RCC 7860 (cell line): ENCODE measurements at regions not wholly inside any gene's neighbourhood (a gene's known extent, or its start where the extent isn't known, plus 50 kb on each side); places are given as distances from the start of the nearest gene placed in this dataset.
"Not testable (repeated sequence)": the region's sequence is repeated elsewhere in the genome, so short reads cannot be mapped to it uniquely, and the experiment has no call there.

Experiments used
- DNase-seq: peaks from one replicate; pipeline ENCODE4 v3.0.0-alpha.2; 2015; ENCODE audit warnings: low spot score
- FAIRE-seq: peaks from 2 replicates; lab custom pipeline; 2012; peaks lifted over from hg19 to GRCh38; lab: Jason Lieb, UNC

DNA sequence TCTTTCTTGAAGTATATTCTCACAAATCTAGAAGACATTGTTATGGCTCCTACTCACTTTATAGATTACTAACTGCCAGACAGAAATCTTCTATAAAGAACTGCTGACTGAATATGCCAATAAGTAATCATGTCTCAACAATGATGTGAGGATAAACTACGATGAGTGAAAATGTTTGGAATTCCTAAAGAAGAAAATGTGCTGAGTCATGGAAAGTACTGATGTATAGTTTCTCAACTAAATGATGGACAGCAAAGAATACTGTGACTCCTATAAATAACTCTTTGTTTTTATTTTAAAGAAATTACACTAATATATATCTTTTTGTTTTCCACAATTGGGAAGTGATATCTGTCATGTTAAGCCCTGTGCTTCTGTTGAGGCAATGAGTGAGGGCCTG, 232.9 kb downstream of the LNPK start:
- DNase-seq = peak; percentile 4
- no peak for FAIRE-seq

- peak; percentile 4 for DNase-seq
- FAIRE-seq = no peak
These were observed 235.2 kb downstream of the LNPK start for GRCh38 chr2:175766880-175767279.

DNA sequence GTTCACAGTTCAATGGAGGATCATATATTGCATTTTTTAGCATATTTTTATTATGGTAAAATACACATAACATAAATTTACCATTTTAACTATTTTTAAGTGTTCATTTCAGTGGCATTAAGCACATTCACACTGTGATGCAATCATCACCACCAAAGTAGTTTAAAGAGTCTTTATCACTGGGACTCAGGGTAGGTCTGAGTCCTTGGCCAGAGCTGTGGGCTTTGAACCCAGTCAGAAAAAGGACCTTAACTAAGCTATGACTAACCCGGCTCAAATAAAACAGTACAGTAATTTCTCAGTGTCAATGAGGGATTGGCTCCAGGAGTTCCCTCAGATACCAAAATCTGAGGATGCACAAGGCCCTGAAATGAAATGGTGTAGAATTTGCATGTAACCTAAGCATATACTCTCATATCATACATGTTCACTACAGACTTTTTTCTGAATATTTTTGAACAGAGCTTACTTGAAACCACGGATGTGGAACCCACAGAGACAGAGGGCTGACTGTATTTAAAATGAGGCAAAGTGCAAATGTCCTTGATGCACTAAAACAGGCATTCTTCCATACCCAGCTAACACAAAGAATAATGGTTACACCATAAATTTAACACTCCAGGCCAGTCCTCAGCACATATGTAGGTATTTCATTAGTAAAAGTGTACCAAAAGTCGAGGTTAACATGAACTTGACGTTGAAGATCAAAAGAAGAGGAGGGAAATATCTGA, 246.2 kb downstream of the LNPK start:
- DNase-seq (no peak), FAIRE-seq (no peak)

DNA sequence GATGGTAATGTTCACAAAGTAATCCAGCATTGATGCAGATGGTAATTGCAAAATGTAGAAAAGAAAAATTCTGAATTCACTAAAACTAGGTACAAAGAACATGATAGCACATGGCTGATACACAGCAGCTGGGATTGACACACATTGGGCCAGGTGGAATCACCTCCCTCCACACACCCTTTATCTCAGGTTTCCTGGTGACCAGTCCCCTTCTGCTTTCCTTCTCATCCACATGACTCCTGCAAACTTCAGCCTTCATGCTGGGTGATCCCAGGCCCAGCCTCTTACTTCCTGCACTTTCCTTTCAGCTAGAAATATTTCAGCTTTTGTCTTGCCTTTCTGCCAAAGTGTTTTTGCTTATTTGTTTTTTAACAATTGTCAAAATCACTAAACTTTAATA, 246.9 kb downstream of the LNPK start:
- no peak for FAIRE-seq
- DNase-seq = no peak

DNA sequence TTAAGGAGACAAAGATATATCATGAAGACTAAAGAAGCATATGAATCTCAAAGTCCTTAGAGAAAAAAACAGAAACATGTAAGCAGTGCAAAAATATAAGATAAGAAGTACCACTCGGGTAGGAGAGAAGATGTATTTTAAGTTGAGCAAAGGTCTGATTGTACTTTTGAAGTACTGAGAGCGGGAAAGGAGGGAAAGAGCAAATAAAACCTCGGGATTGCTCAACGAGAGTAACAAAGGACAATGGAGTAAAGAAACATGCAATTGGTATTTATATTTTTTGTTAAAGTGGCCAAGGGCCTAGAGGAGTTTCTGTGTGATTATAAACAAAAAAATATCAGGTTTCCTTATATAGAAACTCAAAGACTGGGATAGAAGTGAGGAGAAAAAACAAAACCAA, 251.9 kb downstream of the LNPK start:
- FAIRE-seq (no peak), DNase-seq (no peak)

DNA sequence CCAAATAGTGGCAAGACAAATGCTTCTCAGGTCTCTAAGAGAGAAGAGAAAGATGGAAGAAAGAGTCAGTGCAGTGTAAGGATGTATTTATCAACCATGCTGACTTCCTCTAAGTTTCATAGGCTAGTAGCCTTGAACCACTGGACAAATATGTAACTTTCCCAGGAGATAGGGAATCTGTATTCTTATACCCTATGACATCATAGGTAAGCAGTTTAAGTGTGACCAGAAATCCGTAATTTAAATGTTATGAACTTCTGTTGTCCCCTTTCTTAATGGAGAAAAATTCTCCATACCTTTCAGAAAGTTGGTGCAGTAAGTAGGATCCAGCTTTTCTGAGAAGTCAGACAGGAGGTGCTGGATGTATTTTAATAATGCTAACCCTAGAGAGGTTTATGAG, 256.2 kb downstream of the LNPK start:
- FAIRE-seq (no peak), DNase-seq (no peak)

GRCh38 chr2:175744000-175744399, 258.1 kb downstream of the LNPK start:
- DNase-seq (no peak), FAIRE-seq (no peak)

DNA sequence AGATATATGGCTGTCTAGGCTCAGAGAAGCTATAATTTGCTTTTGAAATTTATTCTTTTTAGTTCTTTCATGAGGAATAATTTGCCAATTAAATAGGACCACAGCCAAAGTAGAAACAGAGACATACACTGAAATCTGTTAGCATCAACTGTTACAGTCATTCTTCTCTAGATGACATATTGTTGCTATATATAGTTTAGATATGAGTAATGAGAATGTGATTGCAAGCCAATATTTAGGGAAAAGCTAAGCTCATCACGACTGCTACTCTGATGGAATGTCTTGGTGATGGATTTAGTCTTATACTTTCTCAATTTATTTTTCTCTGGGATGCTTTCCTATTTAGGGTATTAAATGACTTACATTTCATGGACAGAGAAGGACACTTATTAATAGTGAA, 259.1 kb downstream of the LNPK start:
- DNase-seq = peak; percentile 8
- no peak for FAIRE-seq

- DNase-seq = peak; percentile 65
- peak; percentile 57 for FAIRE-seq
These were observed 259.7 kb downstream of the LNPK start for GRCh38 chr2:175742367-175742766.

DNA sequence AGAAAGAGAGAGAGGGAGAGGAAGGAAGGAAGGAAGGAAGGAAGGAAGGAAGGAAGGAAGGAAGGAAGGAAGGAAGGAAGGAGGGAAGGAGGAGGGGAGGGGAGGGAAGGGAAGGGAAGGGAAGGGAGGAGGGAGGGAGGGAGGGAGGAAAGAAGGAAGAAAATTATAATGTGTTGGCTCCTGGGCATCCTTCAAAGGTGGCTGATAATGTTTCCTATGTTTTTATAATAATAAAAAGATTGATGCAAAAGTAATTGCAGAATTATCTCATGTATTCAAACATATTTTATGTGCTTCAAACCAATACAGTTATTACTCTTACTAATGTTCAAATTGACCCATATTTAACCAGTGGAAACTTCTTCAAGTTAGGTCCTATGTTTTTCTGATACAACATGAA, 260.9 kb downstream of the LNPK start:
- no peak for DNase-seq
- FAIRE-seq = no peak

DNA sequence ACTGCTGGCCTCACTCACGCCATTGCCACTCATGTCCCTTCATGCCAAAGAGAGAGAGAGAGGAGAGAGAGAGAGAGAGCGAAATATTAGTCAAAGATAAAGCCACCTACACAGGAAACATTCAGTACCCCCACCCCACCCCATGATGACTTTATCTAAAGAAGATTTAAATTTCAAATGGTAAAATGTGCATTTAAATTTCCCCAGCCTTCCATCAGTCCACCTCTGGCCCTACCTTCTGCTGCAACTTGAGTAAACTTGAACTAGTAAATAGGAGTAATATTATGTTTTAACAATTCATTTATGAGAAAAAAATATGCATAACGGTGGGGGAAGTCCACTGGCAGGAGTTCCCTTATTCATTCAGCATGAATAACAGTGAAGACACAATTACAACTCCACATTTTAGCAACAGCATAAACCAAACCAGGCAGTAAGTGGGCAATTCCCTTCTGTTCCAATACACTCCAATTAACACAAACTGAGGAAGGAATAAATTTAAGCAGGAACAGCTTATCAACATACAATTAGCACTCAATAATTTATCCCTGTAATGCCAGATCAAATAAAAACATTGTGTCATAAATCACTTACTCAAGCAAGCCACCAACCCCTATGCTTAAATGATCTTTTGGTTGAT, 264.2 kb downstream of the LNPK start:
- DNase-seq = no peak
- no peak for FAIRE-seq

GRCh38 chr2:175734686-175735085, 267.4 kb downstream of the LNPK start:
- DNase-seq (no peak), FAIRE-seq (no peak)

DNA sequence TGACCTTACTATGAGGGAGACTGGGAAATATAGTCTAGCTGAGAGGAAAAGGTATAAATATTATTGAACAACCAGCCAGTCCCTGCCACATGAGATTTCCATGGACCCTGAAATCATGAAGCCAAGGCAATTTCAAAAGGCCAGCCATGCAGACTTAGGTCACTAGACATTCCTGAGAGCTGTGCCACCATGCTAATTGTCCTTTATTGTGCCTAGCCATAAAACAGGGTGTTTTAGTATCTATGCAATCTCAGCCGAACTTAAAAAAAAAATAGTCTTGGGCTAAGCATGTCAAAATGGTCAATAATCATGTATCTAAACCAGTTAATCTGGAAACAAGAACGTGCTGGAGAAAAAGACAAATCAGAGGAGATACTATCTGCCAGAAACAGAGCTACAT, 269.5 kb downstream of the LNPK start:
- FAIRE-seq (no peak), DNase-seq (no peak)

DNA sequence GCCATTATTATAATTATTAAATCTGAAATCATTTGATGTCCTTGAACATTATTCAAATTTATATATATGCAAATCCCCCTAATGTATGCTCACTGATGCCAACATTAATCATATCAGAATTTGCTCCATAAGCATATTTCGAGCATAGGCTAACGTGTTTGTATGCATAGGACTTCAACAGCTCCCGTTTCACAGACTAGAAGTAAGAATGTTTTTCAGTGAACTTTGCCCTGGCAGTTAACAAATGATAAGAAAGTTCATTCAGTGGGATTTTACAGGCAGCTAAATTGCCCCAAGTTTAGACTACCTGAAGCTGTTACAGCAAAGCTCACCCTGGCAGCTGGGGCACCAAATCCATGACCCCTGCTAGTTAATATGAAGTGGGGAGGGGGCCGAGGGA, 272.0 kb downstream of the LNPK start:
- DNase-seq (no peak), FAIRE-seq (no peak)

GRCh38 chr2:175729049-175729706, 272.9 kb downstream of the LNPK start:
- FAIRE-seq = no peak

DNA sequence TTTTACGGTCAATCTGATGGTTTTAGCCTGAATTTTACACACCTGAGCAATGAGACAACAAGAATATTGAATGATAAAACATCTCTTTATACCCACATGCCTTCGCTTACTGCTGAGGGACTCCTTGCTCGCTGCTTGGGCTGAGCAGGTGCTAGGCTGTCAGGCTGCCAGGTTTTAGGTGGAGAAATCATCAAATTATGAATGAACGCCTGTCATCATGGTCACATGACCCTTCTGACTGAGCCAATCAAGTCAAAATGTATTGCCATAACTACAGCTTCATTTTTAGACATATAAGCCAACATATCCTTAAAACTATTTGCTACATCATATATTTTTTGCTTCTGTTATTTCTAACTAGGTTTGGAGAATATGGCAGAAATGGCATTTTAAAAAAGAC, 274.0 kb downstream of the LNPK start:
- DNase-seq (no peak), FAIRE-seq (no peak)

More at GRCh38 chr2:175729049-175729706, 272.9 kb downstream of the LNPK start:
- DNase-seq = no peak

DNA sequence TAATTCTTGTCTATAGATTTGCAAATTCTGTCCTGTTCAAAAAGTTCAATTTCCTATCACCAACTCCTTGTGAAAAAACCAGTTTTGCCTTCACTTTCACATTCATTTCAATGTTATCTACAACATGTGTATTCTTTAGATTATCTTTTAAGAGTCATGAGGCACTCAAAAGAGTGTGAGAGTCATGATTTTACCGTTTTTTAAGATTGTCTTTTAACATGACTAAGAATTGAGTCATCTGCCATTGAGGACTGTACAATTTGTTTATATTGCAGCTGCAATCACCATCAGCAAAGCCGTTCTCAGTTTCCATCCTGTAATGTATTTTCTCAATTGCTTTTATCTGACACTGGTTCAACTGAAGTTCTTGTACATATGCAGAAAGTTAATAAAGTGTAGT, 275.8 kb downstream of the LNPK start:
- FAIRE-seq = no peak

GRCh38 chr2:175709248-175709647, 292.8 kb downstream of the LNPK start:
- DNase-seq = no peak
- FAIRE-seq = no peak

More for the DNA sequence above, 275.8 kb downstream of the LNPK start:
- peak; percentile 6 for DNase-seq

GRCh38 chr2:175707322-175707721, 294.7 kb downstream of the LNPK start:
- DNase-seq = no peak
- FAIRE-seq = no peak

- FAIRE-seq = not testable (repeated sequence)
These were observed 297.5 kb downstream of the LNPK start for GRCh38 chr2:175704568-175704967.

GRCh38 chr2:175698061-175698460, 304.0 kb downstream of the LNPK start:
- FAIRE-seq = no peak
- DNase-seq = peak; percentile 9

More at GRCh38 chr2:175704568-175704967, 297.5 kb downstream of the LNPK start:
- not testable (repeated sequence) for DNase-seq
